ENCODE measurements at regions not wholly inside any gene's neighbourhood (a gene's known extent, or its start where the extent isn't known, plus 50 kb on each side); places are given as distances from the start of the nearest gene placed in this dataset.

DNA sequence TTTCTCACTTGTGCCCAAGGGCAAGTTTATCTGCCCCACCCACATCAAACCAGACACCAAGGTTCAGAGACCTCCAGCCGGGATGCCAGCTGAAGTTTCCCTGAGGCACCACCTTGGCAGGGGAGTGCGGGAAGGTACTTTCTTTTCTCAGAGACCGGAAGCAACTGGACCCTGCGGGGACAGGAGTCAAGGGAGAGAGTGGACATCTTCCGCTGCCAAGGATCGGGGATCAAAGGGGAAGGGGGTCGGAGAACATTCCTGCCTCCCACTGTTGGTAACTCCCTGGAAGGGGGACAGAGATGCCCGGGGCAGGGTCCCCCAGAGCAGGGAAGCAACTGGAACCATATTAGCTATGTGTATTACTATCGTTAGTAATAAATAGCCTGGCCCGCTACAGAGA is 161.8 kb downstream of the DICER1 start:
- H3K4me3 ChIP-seq (ENCODE audit: low read length), result no peak overlapping the region
- no peak overlapping the region for H3K27ac Mint-ChIP-seq
- H3K27me3 ChIP-seq (ENCODE audit: control insufficient read depth, insufficient read depth, low read length), result no peaks in the 10 kb centered on the region
- H3K4me3 Mint-ChIP-seq, result no peak overlapping the region
- TF ChIP-seq, protein P1, sequence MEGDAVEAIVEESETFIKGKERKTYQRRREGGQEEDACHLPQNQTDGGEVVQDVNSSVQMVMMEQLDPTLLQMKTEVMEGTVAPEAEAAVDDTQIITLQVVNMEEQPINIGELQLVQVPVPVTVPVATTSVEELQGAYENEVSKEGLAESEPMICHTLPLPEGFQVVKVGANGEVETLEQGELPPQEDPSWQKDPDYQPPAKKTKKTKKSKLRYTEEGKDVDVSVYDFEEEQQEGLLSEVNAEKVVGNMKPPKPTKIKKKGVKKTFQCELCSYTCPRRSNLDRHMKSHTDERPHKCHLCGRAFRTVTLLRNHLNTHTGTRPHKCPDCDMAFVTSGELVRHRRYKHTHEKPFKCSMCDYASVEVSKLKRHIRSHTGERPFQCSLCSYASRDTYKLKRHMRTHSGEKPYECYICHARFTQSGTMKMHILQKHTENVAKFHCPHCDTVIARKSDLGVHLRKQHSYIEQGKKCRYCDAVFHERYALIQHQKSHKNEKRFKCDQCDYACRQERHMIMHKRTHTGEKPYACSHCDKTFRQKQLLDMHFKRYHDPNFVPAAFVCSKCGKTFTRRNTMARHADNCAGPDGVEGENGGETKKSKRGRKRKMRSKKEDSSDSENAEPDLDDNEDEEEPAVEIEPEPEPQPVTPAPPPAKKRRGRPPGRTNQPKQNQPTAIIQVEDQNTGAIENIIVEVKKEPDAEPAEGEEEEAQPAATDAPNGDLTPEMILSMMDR (IDR thresholded peaks at IDR 0.05), result no peak
- intact Hi-C loops (cut with micrococcal nuclease), result no loop called here
- H3K36me3 ChIP-seq (ENCODE audit: control insufficient read depth, insufficient read depth, low read length), result no peaks in the 10 kb centered on the region
- WGBS (ENCODE audit: insufficient coverage), result 93% methylated on average over 10 of the region's 10 CpGs
- no peaks in the 10 kb centered on the region for H3K4me1 Mint-ChIP-seq
- DNase-seq (no peak), ATAC-seq (no peak)
- no peaks in the 10 kb centered on the region for H3K9me3 Mint-ChIP-seq
- H3K27me3 Mint-ChIP-seq (ENCODE audit: low read depth in 2 of 2), result peaks cover 11 to 29% of the 10 kb centered on the region in 2 donors
- no peaks in the 10 kb centered on the region for H3K4me1 ChIP-seq (ENCODE audit: control insufficient read depth, insufficient read depth, low read length)
- no peak overlapping the region for H3K27ac ChIP-seq (ENCODE audit: low read length)
- H3K36me3 Mint-ChIP-seq, result no peaks in the 10 kb centered on the region
- no peaks in the 10 kb centered on the region for H3K9me3 ChIP-seq (ENCODE audit: control insufficient read depth, insufficient read depth, low read length)

DNA sequence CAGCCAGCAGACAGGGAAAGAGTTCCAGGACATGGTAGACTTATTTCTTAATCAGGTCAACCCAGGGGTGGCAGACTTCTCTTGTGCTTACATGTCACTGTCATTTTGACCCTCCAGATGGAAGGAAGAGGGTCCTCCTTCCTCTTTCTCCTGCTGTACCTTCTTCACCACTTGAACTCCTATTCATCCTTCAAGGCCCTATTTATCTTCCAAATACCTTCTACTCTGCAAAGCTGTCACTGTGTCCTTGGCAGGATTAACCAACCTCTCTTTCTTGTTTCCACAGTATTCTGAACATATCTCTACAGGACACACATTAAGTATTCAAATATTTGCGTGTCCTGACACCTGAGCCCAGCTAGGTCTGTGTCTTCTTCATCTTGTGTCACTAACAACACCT is 163.1 kb downstream of the DICER1 start:
- Histone ChIP-seq H3K27me3 (ENCODE audit: control insufficient read depth, insufficient read depth, low read length) (no peaks in the 10 kb centered on the region), H3K36me3 (ENCODE audit: control insufficient read depth, insufficient read depth, low read length) (no peaks in the 10 kb centered on the region), H3K4me3 (ENCODE audit: low read length) (no peak overlapping the region), H3K4me1 (ENCODE audit: control insufficient read depth, insufficient read depth, low read length) (no peaks in the 10 kb centered on the region), H3K27ac (ENCODE audit: low read length) (no peak overlapping the region), H3K9me3 (ENCODE audit: control insufficient read depth, insufficient read depth, low read length) (no peaks in the 10 kb centered on the region)
- H3K27me3 Mint-ChIP-seq (ENCODE audit: low read depth in 2 of 2), result peaks cover 10 to 28% of the 10 kb centered on the region in 2 donors
- no peaks in the 10 kb centered on the region for H3K4me1 Mint-ChIP-seq
- H3K27ac Mint-ChIP-seq, result no peak overlapping the region
- H3K36me3 Mint-ChIP-seq, result no peaks in the 10 kb centered on the region
- no peaks in the 10 kb centered on the region for H3K9me3 Mint-ChIP-seq
- no peak for ATAC-seq
- TF ChIP-seq, protein P1 (IDR thresholded peaks at IDR 0.05), result no peak
- WGBS (ENCODE audit: insufficient coverage), result 100% methylated on average over 1 of the region's 1 CpG
- intact Hi-C loops (cut with micrococcal nuclease), result no loop called here
- no peak for DNase-seq
- no peak overlapping the region for H3K4me3 Mint-ChIP-seq

DNA sequence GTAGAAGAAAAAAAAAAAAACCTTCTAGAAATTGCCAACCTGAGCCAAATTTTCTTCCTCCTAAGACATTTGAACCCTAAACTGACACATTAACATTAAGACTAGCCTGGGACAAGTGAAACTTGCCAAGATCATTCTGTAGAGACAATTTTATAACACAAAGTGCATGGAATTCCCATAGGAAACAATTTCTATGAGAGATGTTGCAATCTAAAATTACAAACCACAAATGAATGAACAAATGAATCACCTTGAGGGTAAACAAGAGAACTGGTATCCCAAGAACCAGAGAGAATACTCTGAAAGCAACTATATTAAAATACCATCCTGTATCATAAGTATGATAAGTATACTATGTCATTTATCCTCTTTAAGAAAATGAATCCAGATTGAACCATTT is 165.3 kb downstream of the DICER1 start:
- Histone ChIP-seq H3K36me3 (ENCODE audit: control insufficient read depth, insufficient read depth, low read length) (no peaks in the 10 kb centered on the region), H3K4me3 (ENCODE audit: low read length) (no peak overlapping the region), H3K9me3 (ENCODE audit: control insufficient read depth, insufficient read depth, low read length) (no peaks in the 10 kb centered on the region), H3K4me1 (ENCODE audit: control insufficient read depth, insufficient read depth, low read length) (no peaks in the 10 kb centered on the region), H3K27ac (ENCODE audit: low read length) (no peak overlapping the region), H3K27me3 (ENCODE audit: control insufficient read depth, insufficient read depth, low read length) (no peaks in the 10 kb centered on the region)
- H3K4me3 Mint-ChIP-seq, result no peak overlapping the region
- intact Hi-C loops (cut with micrococcal nuclease), result no loop called here
- TF ChIP-seq, protein P1 (IDR thresholded peaks at IDR 0.05), result no peak
- ATAC-seq, result no peak
- peaks cover 7 to 27% of the 10 kb centered on the region in 2 donors for H3K27me3 Mint-ChIP-seq (ENCODE audit: low read depth in 2 of 2)
- peaks cover 2 to 4% of the 10 kb centered on the region in 2 donors for H3K9me3 Mint-ChIP-seq
- no peaks in the 10 kb centered on the region for H3K4me1 Mint-ChIP-seq
- DNase-seq, result no peak
- H3K36me3 Mint-ChIP-seq, result peaks cover 7% of the 10 kb centered on the region
- no peak overlapping the region for H3K27ac Mint-ChIP-seq

DNA sequence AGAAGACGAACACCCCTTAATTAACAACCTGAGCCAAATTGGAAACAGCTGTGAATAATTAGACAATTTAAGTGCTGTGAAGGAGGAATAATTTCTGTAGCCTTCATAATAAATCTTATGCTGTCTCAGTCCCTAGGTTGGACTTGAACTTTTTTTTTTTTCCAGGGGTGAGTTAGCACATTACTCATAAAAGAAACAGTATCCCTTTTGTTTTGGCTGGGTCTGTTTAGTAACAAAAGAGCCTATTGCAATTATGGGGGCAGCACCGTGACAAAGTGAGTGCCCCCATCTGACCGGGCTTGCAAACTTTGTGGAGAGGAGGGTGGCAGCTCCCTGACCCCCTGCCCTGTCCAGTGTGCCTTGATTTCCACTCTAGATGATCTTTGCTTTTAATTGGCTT is 167.4 kb downstream of the DICER1 start:
- Mint-ChIP-seq H3K4me3 (no peak overlapping the region), H3K4me1 (no peaks in the 10 kb centered on the region), H3K9me3 (peaks cover 2 to 4% of the 10 kb centered on the region in 2 donors), H3K36me3 (peaks cover 8% of the 10 kb centered on the region), H3K27me3 (ENCODE audit: low read depth in 2 of 2) (peaks cover 11 to 41% of the 10 kb centered on the region in 2 donors), H3K27ac (no peak overlapping the region)
- H3K36me3 ChIP-seq (ENCODE audit: control insufficient read depth, insufficient read depth, low read length), result no peaks in the 10 kb centered on the region
- WGBS (ENCODE audit: insufficient coverage), result 77% methylated on average over 2 of the region's 3 CpGs
- no peak for ATAC-seq
- intact Hi-C loops (cut with micrococcal nuclease), result no loop called here
- DNase-seq, result no peak
- no peaks in the 10 kb centered on the region for H3K27me3 ChIP-seq (ENCODE audit: control insufficient read depth, insufficient read depth, low read length)
- no peaks in the 10 kb centered on the region for H3K9me3 ChIP-seq (ENCODE audit: control insufficient read depth, insufficient read depth, low read length)
- H3K4me3 ChIP-seq (ENCODE audit: low read length), result no peak overlapping the region
- TF ChIP-seq, protein P1 (IDR thresholded peaks at IDR 0.05), result no peak
- no peaks in the 10 kb centered on the region for H3K4me1 ChIP-seq (ENCODE audit: control insufficient read depth, insufficient read depth, low read length)
- no peak overlapping the region for H3K27ac ChIP-seq (ENCODE audit: low read length)
